ENCODE measurements at regions not wholly inside any gene's neighbourhood (a gene's known extent, or its start where the extent isn't known, plus 50 kb on each side); places are given as distances from the start of the nearest gene placed in this dataset.
A peak's percentile ranks its signal among the peaks of the same experiment; 100 is the strongest.

DNA sequence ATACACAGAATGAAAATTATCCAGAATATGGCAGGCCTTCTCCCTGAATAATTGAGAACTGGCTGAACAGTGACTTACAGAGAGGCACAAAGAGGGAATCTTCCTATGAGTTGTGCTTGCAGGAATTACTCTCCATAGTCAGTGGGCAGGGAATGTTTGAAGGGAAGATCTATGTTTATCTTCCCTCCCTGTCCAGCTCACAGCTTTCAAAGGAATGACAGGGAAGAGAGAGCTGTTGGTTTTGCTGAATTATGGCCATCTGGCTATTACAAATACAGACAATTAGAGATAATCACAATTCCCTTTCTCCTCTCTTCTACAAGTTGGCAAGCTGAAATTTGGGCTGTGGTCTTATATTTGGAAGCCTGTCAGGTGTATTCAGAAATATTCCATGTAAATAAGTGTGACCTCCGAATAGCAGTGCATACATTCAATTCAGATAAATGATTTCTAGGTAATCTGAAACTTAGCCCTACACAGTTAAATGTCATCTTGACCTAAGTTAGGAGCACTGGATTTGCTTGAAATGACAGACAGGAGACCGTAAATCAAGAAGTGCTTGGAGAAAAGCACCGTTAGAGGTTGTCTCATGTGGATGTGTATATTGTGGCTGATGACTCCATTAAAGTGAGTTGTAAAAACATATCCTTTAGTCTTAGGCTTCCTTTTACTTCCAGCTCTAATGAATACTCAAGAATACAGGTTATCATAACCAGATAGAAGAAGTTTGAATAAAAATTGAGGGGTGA lies 136.8 kb downstream of the C4orf33 start:
- H3K36me3 ChIP-seq (ENCODE audit: insufficient read depth, low read length) = no peaks in the 10 kb centered on the region
- no peaks in the 10 kb centered on the region for H3K9me2 ChIP-seq (ENCODE audit: insufficient read depth, low read length)
- H2AFZ ChIP-seq (ENCODE audit: low read depth, low read length) = no peak overlapping the region
- H3K4me2 ChIP-seq (ENCODE audit: low read length) = no peak overlapping the region
- no peaks in the 10 kb centered on the region for H3K9me3 ChIP-seq (ENCODE audit: low read length)
- no peak overlapping the region for H3K9ac ChIP-seq (ENCODE audit: low read length)
- H3K79me2 ChIP-seq (replicated peaks; ENCODE audit: insufficient read depth, low read length) = no peaks in the 10 kb centered on the region
- H3K27ac ChIP-seq (ENCODE audit: low read length) = peak overlapping the region; percentile 28
- no peaks in the 10 kb centered on the region for H3K27me3 ChIP-seq (ENCODE audit: insufficient read depth, low read depth, low read length)
- no peaks in the 10 kb centered on the region for H3F3A ChIP-seq (ENCODE audit: insufficient read depth, low read length, poor library complexity, severe bottlenecking)
- no peaks in the 10 kb centered on the region for H4K20me1 ChIP-seq (ENCODE audit: insufficient read depth)
- TF ChIP-seq RAD21 (conservative IDR thresholded peaks at IDR 0.05) = no peak
- TF ChIP-seq, protein P1, sequence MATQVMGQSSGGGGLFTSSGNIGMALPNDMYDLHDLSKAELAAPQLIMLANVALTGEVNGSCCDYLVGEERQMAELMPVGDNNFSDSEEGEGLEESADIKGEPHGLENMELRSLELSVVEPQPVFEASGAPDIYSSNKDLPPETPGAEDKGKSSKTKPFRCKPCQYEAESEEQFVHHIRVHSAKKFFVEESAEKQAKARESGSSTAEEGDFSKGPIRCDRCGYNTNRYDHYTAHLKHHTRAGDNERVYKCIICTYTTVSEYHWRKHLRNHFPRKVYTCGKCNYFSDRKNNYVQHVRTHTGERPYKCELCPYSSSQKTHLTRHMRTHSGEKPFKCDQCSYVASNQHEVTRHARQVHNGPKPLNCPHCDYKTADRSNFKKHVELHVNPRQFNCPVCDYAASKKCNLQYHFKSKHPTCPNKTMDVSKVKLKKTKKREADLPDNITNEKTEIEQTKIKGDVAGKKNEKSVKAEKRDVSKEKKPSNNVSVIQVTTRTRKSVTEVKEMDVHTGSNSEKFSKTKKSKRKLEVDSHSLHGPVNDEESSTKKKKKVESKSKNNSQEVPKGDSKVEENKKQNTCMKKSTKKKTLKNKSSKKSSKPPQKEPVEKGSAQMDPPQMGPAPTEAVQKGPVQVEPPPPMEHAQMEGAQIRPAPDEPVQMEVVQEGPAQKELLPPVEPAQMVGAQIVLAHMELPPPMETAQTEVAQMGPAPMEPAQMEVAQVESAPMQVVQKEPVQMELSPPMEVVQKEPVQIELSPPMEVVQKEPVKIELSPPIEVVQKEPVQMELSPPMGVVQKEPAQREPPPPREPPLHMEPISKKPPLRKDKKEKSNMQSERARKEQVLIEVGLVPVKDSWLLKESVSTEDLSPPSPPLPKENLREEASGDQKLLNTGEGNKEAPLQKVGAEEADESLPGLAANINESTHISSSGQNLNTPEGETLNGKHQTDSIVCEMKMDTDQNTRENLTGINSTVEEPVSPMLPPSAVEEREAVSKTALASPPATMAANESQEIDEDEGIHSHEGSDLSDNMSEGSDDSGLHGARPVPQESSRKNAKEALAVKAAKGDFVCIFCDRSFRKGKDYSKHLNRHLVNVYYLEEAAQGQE (IDR thresholded peaks at IDR 0.05; ENCODE audit: borderline replicate concordance) = peak; percentile 41
- no peak for TF ChIP-seq EZH2 (IDR thresholded peaks at IDR 0.05; ENCODE audit: borderline replicate concordance, insufficient read depth, low read length, poor library complexity, severe bottlenecking)
- H3K4me3 ChIP-seq (ENCODE audit: low read length) = no peak overlapping the region

DNA sequence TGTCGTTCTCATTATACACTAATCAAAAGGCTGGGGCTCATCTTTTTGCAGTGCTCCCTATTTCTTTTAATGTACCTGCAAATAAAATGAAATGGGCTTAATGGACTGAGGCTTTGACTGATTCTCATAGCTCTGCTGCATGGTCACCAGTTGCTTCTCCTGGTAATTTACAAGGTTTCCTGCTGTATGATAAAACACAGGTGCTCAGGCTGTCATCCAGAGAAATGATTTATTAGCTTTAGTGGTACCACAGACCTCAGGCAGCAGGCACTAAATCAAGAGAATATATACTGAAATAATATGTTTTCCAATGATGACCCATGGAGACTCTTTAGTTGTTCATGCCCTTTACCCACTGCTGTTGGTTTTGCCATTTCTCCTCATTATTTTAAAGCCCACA lies 137.7 kb downstream of the C4orf33 start:
- no peaks in the 10 kb centered on the region for H3K27me3 ChIP-seq (ENCODE audit: insufficient read depth, low read depth, low read length)
- no peaks in the 10 kb centered on the region for H3K9me2 ChIP-seq (ENCODE audit: insufficient read depth, low read length)
- TF ChIP-seq, protein P2, sequence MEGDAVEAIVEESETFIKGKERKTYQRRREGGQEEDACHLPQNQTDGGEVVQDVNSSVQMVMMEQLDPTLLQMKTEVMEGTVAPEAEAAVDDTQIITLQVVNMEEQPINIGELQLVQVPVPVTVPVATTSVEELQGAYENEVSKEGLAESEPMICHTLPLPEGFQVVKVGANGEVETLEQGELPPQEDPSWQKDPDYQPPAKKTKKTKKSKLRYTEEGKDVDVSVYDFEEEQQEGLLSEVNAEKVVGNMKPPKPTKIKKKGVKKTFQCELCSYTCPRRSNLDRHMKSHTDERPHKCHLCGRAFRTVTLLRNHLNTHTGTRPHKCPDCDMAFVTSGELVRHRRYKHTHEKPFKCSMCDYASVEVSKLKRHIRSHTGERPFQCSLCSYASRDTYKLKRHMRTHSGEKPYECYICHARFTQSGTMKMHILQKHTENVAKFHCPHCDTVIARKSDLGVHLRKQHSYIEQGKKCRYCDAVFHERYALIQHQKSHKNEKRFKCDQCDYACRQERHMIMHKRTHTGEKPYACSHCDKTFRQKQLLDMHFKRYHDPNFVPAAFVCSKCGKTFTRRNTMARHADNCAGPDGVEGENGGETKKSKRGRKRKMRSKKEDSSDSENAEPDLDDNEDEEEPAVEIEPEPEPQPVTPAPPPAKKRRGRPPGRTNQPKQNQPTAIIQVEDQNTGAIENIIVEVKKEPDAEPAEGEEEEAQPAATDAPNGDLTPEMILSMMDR (IDR thresholded peaks at IDR 0.05; ENCODE audit: poor library complexity, severe bottlenecking) = no peak
- no peak for TF ChIP-seq RAD21 (conservative IDR thresholded peaks at IDR 0.05)
- no peak for TF ChIP-seq POLR2AphosphoS5 (IDR thresholded peaks at IDR 0.05)
- no peaks in the 10 kb centered on the region for H4K20me1 ChIP-seq (ENCODE audit: insufficient read depth)
- H3K27ac ChIP-seq (ENCODE audit: low read length) = no peak overlapping the region
- H3F3A ChIP-seq (ENCODE audit: insufficient read depth, low read length, poor library complexity, severe bottlenecking) = no peaks in the 10 kb centered on the region
- H3K4me2 ChIP-seq (ENCODE audit: low read length) = no peak overlapping the region
- H3K9ac ChIP-seq (ENCODE audit: low read length) = no peak overlapping the region
- no peaks in the 10 kb centered on the region for H3K9me3 ChIP-seq (ENCODE audit: low read length)
- no peak overlapping the region for H2AFZ ChIP-seq (ENCODE audit: low read depth, low read length)
- no peaks in the 10 kb centered on the region for H3K36me3 ChIP-seq (ENCODE audit: insufficient read depth, low read length)
- no peak overlapping the region for H3K4me3 ChIP-seq (ENCODE audit: low read length)
- no peaks in the 10 kb centered on the region for H3K79me2 ChIP-seq (replicated peaks; ENCODE audit: insufficient read depth, low read length)

DNA sequence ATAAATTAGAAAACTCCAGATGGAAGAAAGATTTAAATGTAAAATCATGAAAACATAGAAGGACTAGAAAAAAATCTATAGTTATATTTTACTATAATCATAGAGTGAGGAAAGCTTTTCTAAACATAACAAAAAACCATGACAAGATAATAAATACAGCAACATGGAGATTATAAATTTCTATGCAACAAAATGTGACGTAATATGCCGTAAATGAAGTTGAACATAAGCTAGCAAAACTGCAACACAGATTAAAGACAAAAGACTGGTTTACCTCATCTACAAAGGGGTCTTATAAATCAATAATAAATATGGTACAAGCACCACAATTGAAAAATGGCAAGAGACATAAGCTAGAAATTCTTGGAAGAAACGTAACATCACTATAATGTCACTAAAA lies 140.4 kb downstream of the C4orf33 start:
- H3K9me2 ChIP-seq (ENCODE audit: insufficient read depth, low read length) = no peaks in the 10 kb centered on the region
- H3K4me3 ChIP-seq (ENCODE audit: low read length) = no peak overlapping the region
- H2AFZ ChIP-seq (ENCODE audit: low read depth, low read length) = no peak overlapping the region
- TF ChIP-seq, protein P2 (IDR thresholded peaks at IDR 0.05; ENCODE audit: poor library complexity, severe bottlenecking) = no peak
- TF ChIP-seq RAD21 (conservative IDR thresholded peaks at IDR 0.05) = no peak
- TF ChIP-seq, protein P1 (IDR thresholded peaks at IDR 0.05; ENCODE audit: borderline replicate concordance) = no peak
- TF ChIP-seq MXI1 (conservative IDR thresholded peaks at IDR 0.05; ENCODE audit: poor library complexity, severe bottlenecking) = no peak
- TF ChIP-seq TAF1 (IDR thresholded peaks at IDR 0.05; ENCODE audit: low read depth) = no peak
- TF ChIP-seq EZH2 (IDR thresholded peaks at IDR 0.05; ENCODE audit: borderline replicate concordance, insufficient read depth, low read length, poor library complexity, severe bottlenecking) = no peak
- no peak for TF ChIP-seq EP300 (conservative IDR thresholded peaks at IDR 0.05; ENCODE audit: poor library complexity, severe bottlenecking)
- TF ChIP-seq POLR2AphosphoS5 (IDR thresholded peaks at IDR 0.05) = no peak
- TF ChIP-seq SMC3 (conservative IDR thresholded peaks at IDR 0.05; ENCODE audit: poor library complexity) = no peak
- no peak overlapping the region for H3K27ac ChIP-seq (ENCODE audit: low read length)
- no peaks in the 10 kb centered on the region for H4K20me1 ChIP-seq (ENCODE audit: insufficient read depth)
- H3K9ac ChIP-seq (ENCODE audit: low read length) = no peak overlapping the region
- H3K27me3 ChIP-seq (ENCODE audit: insufficient read depth, low read depth, low read length) = no peaks in the 10 kb centered on the region
- no peak overlapping the region for H3K4me2 ChIP-seq (ENCODE audit: low read length)
- H3K36me3 ChIP-seq (ENCODE audit: insufficient read depth, low read length) = no peaks in the 10 kb centered on the region
- no peaks in the 10 kb centered on the region for H3F3A ChIP-seq (ENCODE audit: insufficient read depth, low read length, poor library complexity, severe bottlenecking)
- H3K9me3 ChIP-seq (ENCODE audit: low read length) = no peaks in the 10 kb centered on the region
- no peaks in the 10 kb centered on the region for H3K79me2 ChIP-seq (replicated peaks; ENCODE audit: insufficient read depth, low read length)

Data from neural cell (in vitro differentiated cells).